Breast epithelium (tissue), 4 donors: ENCODE measurements at regions not wholly inside any gene's neighbourhood (a gene's known extent, or its start where the extent isn't known, plus 50 kb on each side); places are given as distances from the start of the nearest gene placed in this dataset.

Experiments
- DNase-seq, 2 donors: peaks; one replicate each; pipeline ENCODE4 v3.0.0-alpha.2; 2019; ENCODE audit warnings: low spot score in 2 of 2
- H3K27ac ChIP-seq, 2 donors: fragments of 200-600 bp; sonication (generic) in 1 of 2; one replicate each; pipeline ENCODE4 v1.5.1; 2016 to 2019; ENCODE audit warnings: mild to moderate bottlenecking in 1 of 2
- H3K27me3 ChIP-seq, 2 donors: fragments of 200-600 bp; sonication (generic) in 1 of 2; one replicate each; pipeline versions ENCODE4 v1.5.1 to v1.6.0; 2017 to 2019; ENCODE audit warnings: control low read depth in 1 of 2, mild to moderate bottlenecking in 1 of 2
- H3K36me3 ChIP-seq: fragments of 200-600 bp; one replicate; pipeline ENCODE4 v1.5.1; 2019
- H3K4me1 ChIP-seq, 2 donors: fragments of 200-600 bp; sonication (generic); one replicate each; pipeline ENCODE4 v1.5.1; 2016 to 2019; ENCODE audit warnings: control low read depth in 1 of 2
- H3K4me3 ChIP-seq, 3 donors: fragments of 200-600 bp; sonication (generic); 1 replicate in 2 of 3; 2 replicates in 1 of 3; pipeline ENCODE4 v1.5.1; 2016 to 2019; ENCODE audit warnings: mild to moderate bottlenecking in 3 of 3, moderate library complexity in 2 of 3
- H3K9me3 ChIP-seq, 2 donors: fragments of 200-600 bp; sonication (generic) in 1 of 2; one replicate each; pipeline ENCODE4 v1.5.1; 2016 to 2019; ENCODE audit warnings: control low read depth in 1 of 2
- POLR2A ChIP-seq: fragments of 450-650 bp; IDR thresholded peaks from one replicate; pipeline ENCODE4 v1.6.1; 2016; ENCODE audit warnings: antibody characterized with exemption, mild to moderate bottlenecking, moderate library complexity
- POLR2AphosphoS5 ChIP-seq, 3 donors: sonication (generic); formaldehyde crosslinking; IDR thresholded peaks; one replicate each; pipeline ENCODE4 v1.6.1; 2017; ENCODE audit warnings: antibody characterized with exemption in 3 of 3
- intact Hi-C: fragments of 100-400 bp; cut with DNase I; formaldehyde crosslinking; loops from one replicate; pipeline ENCODE4 v1.15.1; 2023; ENCODE audit warnings: low total_unique reads
- TF ChIP-seq, protein P1 (sequence below), 3 donors: fragments of 450-650 bp; IDR thresholded peaks; one replicate each; pipeline ENCODE4 v1.5.1; 2016 to 2017; ENCODE audit warnings: antibody characterized with exemption in 3 of 3, mild to moderate bottlenecking in 3 of 3, moderate library complexity in 3 of 3

DNA sequence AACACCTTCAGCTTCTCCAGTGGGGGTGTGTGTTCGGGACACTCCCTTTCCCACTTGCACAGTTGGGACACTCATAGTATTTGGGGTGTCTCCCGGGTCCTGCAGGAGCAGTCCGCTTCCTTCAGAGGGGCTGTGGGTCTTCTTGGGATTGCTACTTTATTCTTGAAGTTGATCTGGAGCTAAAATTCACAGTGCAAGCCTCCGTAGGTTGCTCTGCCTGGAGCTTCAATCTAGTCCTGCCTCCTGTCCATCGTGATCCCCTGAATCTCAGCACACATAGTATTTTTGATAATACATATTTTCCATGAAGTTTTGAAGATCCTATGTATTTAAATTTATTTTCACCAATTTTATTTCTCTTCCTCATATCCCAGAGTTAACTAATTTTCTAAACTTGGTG, 902.1 kb downstream of the LTN1 start:
- Histone ChIP-seq H3K36me3 (no peaks in the 10 kb centered on the region), H3K27ac (peak overlapping the region in 1 of 2 donors; percentile 63), H3K9me3 (peaks cover 0 to 4% of the 10 kb centered on the region in 2 donors), H3K27me3 (no peaks in the 10 kb centered on the region), H3K4me1 (no peaks in the 10 kb centered on the region), H3K4me3 (peak overlapping the region in 1 of 3 donors; percentile 48)
- TF ChIP-seq, protein P1, sequence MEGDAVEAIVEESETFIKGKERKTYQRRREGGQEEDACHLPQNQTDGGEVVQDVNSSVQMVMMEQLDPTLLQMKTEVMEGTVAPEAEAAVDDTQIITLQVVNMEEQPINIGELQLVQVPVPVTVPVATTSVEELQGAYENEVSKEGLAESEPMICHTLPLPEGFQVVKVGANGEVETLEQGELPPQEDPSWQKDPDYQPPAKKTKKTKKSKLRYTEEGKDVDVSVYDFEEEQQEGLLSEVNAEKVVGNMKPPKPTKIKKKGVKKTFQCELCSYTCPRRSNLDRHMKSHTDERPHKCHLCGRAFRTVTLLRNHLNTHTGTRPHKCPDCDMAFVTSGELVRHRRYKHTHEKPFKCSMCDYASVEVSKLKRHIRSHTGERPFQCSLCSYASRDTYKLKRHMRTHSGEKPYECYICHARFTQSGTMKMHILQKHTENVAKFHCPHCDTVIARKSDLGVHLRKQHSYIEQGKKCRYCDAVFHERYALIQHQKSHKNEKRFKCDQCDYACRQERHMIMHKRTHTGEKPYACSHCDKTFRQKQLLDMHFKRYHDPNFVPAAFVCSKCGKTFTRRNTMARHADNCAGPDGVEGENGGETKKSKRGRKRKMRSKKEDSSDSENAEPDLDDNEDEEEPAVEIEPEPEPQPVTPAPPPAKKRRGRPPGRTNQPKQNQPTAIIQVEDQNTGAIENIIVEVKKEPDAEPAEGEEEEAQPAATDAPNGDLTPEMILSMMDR (IDR thresholded peaks at IDR 0.05): no peak
- TF ChIP-seq POLR2AphosphoS5 (IDR thresholded peaks at IDR 0.05) (no peak), POLR2A (no peak)
- DNase-seq: no peak
- intact Hi-C loops: no loop called here

DNA sequence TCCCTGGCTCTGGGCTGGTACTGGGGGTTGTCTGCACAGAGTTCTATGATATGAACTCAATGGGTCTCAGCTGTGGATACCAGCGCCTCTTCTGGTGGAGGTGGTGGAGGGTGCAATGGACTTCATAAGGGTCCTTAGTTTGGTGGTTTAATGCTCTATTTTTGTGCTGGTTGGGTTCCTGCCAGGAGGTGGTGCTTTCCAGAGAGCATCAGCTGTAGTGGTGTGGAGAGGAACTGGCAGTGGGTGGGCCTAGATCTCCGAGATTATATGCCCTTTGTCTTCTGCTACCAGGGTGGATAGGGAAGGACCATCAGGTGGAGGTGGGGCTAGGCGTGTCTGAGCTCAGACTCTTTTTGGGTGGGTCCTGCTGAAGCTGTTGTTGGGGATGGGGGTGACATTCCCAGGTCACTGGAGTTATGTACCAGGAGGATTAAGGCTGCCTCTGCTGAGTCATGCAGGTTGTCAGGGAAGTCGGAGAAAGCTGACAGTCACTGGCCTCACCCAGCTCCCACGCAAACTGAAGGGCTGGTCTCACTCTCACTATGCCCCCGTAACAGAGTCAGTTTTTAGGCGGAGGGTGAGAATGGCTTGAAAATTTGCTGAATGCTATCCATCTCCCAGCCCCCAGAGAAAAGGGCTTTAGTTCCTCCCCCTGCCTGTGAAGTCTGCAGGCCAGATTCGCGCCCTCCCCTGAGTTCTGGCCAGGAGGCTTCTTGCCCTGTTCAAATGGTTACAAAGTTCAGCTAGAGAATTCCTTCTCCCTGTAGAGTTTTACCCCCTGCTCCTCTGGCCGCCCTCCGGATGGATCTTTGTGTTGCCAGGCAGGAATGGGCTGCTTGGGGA, 902.9 kb downstream of the LTN1 start:
- H3K9me3 ChIP-seq: peaks cover 0 to 4% of the 10 kb centered on the region in 2 donors
- no peaks in the 10 kb centered on the region for H3K27me3 ChIP-seq
- no peak for DNase-seq
- intact Hi-C loops: no loop called here
- TF ChIP-seq POLR2A: no peak
- TF ChIP-seq POLR2AphosphoS5 (IDR thresholded peaks at IDR 0.05): no peak
- TF ChIP-seq, protein P1 (IDR thresholded peaks at IDR 0.05): no peak
- H3K4me3 ChIP-seq: peak overlapping the region in 1 of 3 donors; percentile 48
- H3K36me3 ChIP-seq: no peaks in the 10 kb centered on the region
- peak overlapping the region in 1 of 2 donors; percentile 63 for H3K27ac ChIP-seq
- no peaks in the 10 kb centered on the region for H3K4me1 ChIP-seq

- Histone ChIP-seq H3K4me1 (no peaks in the 10 kb centered on the region), H3K27ac (no peak overlapping the region), H3K27me3 (no peaks in the 10 kb centered on the region), H3K9me3 (peaks cover 0 to 4% of the 10 kb centered on the region in 2 donors), H3K4me3 (no peak overlapping the region), H3K36me3 (no peaks in the 10 kb centered on the region)
- no peak for TF ChIP-seq POLR2A
- TF ChIP-seq, protein P1 (IDR thresholded peaks at IDR 0.05): no peak
- no peak for TF ChIP-seq POLR2AphosphoS5 (IDR thresholded peaks at IDR 0.05)
- no peak for DNase-seq
- intact Hi-C loops: no loop called here
Measured at GRCh38 chr21:28086861-28087581, 905.7 kb downstream of the LTN1 start.

DNA sequence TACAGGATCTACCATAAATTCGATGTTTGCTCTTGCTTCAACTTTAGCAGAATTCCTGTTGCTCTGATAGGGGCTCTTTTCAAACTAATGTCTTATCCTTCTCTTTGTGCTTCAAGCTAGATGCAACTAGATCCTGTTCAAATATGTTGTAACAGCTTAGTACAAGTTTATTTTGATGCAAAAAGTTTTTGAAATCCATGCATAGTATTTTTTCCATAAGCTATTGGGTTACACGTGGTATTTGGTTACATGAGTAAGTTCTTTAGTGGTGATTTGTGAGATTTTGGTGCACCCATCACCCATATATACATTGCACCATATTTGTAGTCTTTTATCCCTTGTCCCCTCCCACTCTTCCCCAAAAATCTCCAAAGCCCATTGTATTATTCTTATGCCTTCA, 907.7 kb downstream of the LTN1 start:
- no peak overlapping the region for H3K4me3 ChIP-seq
- no peak for DNase-seq
- intact Hi-C loops: no loop called here
- H3K27me3 ChIP-seq: no peaks in the 10 kb centered on the region
- H3K36me3 ChIP-seq: no peaks in the 10 kb centered on the region
- peaks cover 0 to 4% of the 10 kb centered on the region in 2 donors for H3K9me3 ChIP-seq
- no peak overlapping the region for H3K27ac ChIP-seq
- H3K4me1 ChIP-seq: no peaks in the 10 kb centered on the region
- TF ChIP-seq POLR2AphosphoS5 (IDR thresholded peaks at IDR 0.05) (no peak), POLR2A (no peak)
- TF ChIP-seq, protein P1 (IDR thresholded peaks at IDR 0.05): no peak

- no peak for TF ChIP-seq POLR2A
- TF ChIP-seq POLR2AphosphoS5 (IDR thresholded peaks at IDR 0.05): no peak
- TF ChIP-seq, protein P1 (IDR thresholded peaks at IDR 0.05): no peak
- Histone ChIP-seq H3K4me3 (no peak overlapping the region), H3K27me3 (no peaks in the 10 kb centered on the region), H3K9me3 (peaks cover 0 to 4% of the 10 kb centered on the region in 2 donors), H3K36me3 (no peaks in the 10 kb centered on the region), H3K4me1 (no peaks in the 10 kb centered on the region), H3K27ac (no peak overlapping the region)
- intact Hi-C loops: no loop called here
- no peak for DNase-seq
Measured at GRCh38 chr21:28083350-28083749, 909.3 kb downstream of the LTN1 start.
